GM23248 (cell line): ENCODE measurements at regions not wholly inside any gene's neighbourhood (a gene's known extent, or its start where the extent isn't known, plus 50 kb on each side); places are given as distances from the start of the nearest gene placed in this dataset.
"Not testable (repeated sequence)": the region's sequence is repeated elsewhere in the genome, so short reads cannot be mapped to it uniquely, and the experiment has no call there.

Source experiments
- DNase-seq: peaks from one replicate; pipeline ENCODE4 v3.0.0-alpha.2; 2015
- H2AFZ ChIP-seq: fragments of 200-600 bp; sonication (generic); 2 replicates; pipeline ENCODE4 v1.6.1; 2016; ENCODE audit warnings: antibody characterized with exemption
- H3F3A ChIP-seq: fragments of 200-600 bp; sonication (generic); 2 replicates; pipeline ENCODE4 v1.6.1; 2016; ENCODE audit warnings: mild to moderate bottlenecking, antibody characterized with exemption, mixed run types; ENCODE audit not compliant: insufficient read depth
- H3K27ac ChIP-seq: fragments of 200-600 bp; sonication (generic); 2 replicates; pipeline ENCODE4 v1.5.1; 2016; ENCODE audit warnings: mild to moderate bottlenecking
- H3K27me3 ChIP-seq: fragments of 200-600 bp; sonication (generic); replicated peaks from 2 replicates; pipeline ENCODE4 v1.6.1; 2016; ENCODE audit warnings: mild to moderate bottlenecking; ENCODE audit not compliant: insufficient read depth
- H3K36me3 ChIP-seq: fragments of 200-600 bp; sonication (generic); 2 replicates; pipeline ENCODE4 v1.6.1; 2016; ENCODE audit warnings: low read depth, mild to moderate bottlenecking
- H3K4me1 ChIP-seq: fragments of 200-600 bp; sonication (generic); 2 replicates; pipeline ENCODE4 v1.6.1; 2016; ENCODE audit warnings: mild to moderate bottlenecking; ENCODE audit not compliant: insufficient read depth
- H3K4me2 ChIP-seq: fragments of 200-600 bp; sonication (generic); one replicate; pipeline ENCODE4 v1.6.1; 2016; ENCODE audit warnings: mild to moderate bottlenecking; ENCODE audit not compliant: unreplicated experiment
- H3K4me3 ChIP-seq: fragments of 200-600 bp; sonication (generic); 2 replicates; pipeline ENCODE4 v1.5.1; 2016; ENCODE audit warnings: mild to moderate bottlenecking
- H3K79me2 ChIP-seq: fragments of 200-600 bp; sonication (generic); 2 replicates; pipeline ENCODE4 v1.6.1; 2016; ENCODE audit warnings: mild to moderate bottlenecking; ENCODE audit not compliant: insufficient read depth
- H3K9ac ChIP-seq: fragments of 200-600 bp; sonication (generic); 2 replicates; pipeline ENCODE4 v1.6.1; 2016; ENCODE audit warnings: mild to moderate bottlenecking
- H3K9me2 ChIP-seq: fragments of 200-600 bp; sonication (generic); 2 replicates; pipeline ENCODE4 v1.6.1; 2016; ENCODE audit warnings: mixed run types, mild to moderate bottlenecking, moderate library complexity; ENCODE audit not compliant: insufficient read depth
- H3K9me3 ChIP-seq: fragments of 200-600 bp; sonication (generic); one replicate; pipeline ENCODE4 v1.6.1; 2017; ENCODE audit warnings: low read depth
- H4K20me1 ChIP-seq: fragments of 200-600 bp; sonication (generic); 2 replicates; pipeline ENCODE4 v1.6.0; 2016; ENCODE audit not compliant: insufficient read depth
- EZH2 ChIP-seq: fragments of 200-600 bp; sonication (generic); IDR thresholded peaks from 2 replicates; pipeline ENCODE4 v1.6.1; 2018; ENCODE audit warnings: antibody characterized with exemption, mild to moderate bottlenecking; ENCODE audit not compliant: insufficient read depth, poor library complexity, severe bottlenecking
- EZH2phosphoT487 ChIP-seq: fragments of 200-600 bp; sonication (generic); IDR thresholded peaks from 2 replicates; pipeline ENCODE4 v1.6.1; 2018; ENCODE audit warnings: antibody characterized with exemption, moderate library complexity, mild to moderate bottlenecking, low read depth; ENCODE audit not compliant: insufficient read depth
- WGBS, 2 experiments: methylation state at CpG; one replicate each; pipeline ENCODE4 v1.1.6; 2015 to 2017; ENCODE audit warnings: low lambda C conversion rate in 2 of 2, low coverage in 1 of 2; ENCODE audit errors: missing lambda C conversion rate in 2 of 2; 5-methylcytosine and 5-hydroxymethylcytosine counted together
- in situ Hi-C: fragments of 300-500 bp; cut with MboI; formaldehyde crosslinking; loops from 2 replicates; pipeline ENCODE4 v1.15.0; 2020

- Histone ChIP-seq H2AFZ (no peak overlapping the region), H3F3A (peaks cover 15% of the 10 kb centered on the region), H3K4me2 (no peak overlapping the region), H3K4me3 (no peak overlapping the region), H3K9ac (no peak overlapping the region), H3K27me3 (no peaks in the 10 kb centered on the region), H3K79me2 (no peaks in the 10 kb centered on the region), H3K27ac (no peak overlapping the region), H3K9me3 (no peaks in the 10 kb centered on the region), H4K20me1 (no peaks in the 10 kb centered on the region), H3K9me2 (0 out of 2 replicates have a peak, but pooled peaks cover 2% of the 10 kb centered on the region), H3K4me1 (peaks cover 22% of the 10 kb centered on the region), H3K36me3 (no peaks in the 10 kb centered on the region)
- WGBS, 2 experiments: 76 to 79% methylated on average over 3 of the region's 3 CpGs
- in situ Hi-C loops: loop anchor here (25.0 kb wide), 1 partner anchor 243 kb away; no protein-coding TSS in a partner anchor
- no peak for TF ChIP-seq EZH2
- peak; percentile 29 for DNase-seq
Measured at GRCh38 chr12:105444653-105445102, 114.2 kb downstream of the C12orf75 start.

DNA sequence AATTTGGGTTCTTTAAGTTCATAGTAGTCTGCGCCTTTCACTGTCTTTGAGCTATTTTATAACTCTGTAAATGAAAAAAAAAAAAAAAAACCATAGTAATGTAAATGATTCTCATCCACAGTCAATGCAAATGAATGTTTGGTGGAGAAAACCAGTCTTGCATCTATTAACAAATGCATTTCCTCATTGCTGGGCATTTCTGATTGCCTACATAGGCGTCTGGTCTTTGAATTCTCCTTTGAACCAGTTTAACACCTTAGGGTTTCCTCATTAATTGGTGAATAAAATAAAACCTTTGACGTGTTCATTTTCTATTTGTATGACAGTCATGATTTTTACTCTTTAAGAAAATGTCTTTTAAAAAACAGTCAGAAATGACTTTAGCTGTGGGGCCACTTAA lies 114.8 kb downstream of the C12orf75 start:
- no peaks in the 10 kb centered on the region for H3K27me3 ChIP-seq
- H3K9me2 ChIP-seq: 0 out of 2 replicates have a peak, but pooled peaks cover 2% of the 10 kb centered on the region
- DNase-seq: no peak
- in situ Hi-C loops: loop anchor here (25.0 kb wide), 1 partner anchor 242 kb away; no protein-coding TSS in a partner anchor
- H3K4me1 ChIP-seq: peaks cover 22% of the 10 kb centered on the region
- H3K27ac ChIP-seq: peak overlapping the region; percentile 42
- H2AFZ ChIP-seq: 0 out of 2 replicates have a peak overlapping the region, but pooled peaks have one; percentile 5
- no peak overlapping the region; the same call in 1 of the 2 replicates for H3K4me3 ChIP-seq
- H3K9me3 ChIP-seq: no peaks in the 10 kb centered on the region
- TF ChIP-seq EZH2phosphoT487 (no peak), EZH2 (no peak)
- no peak overlapping the region for H3K9ac ChIP-seq
- H4K20me1 ChIP-seq: no peaks in the 10 kb centered on the region
- no peaks in the 10 kb centered on the region for H3K79me2 ChIP-seq
- 82 to 84% methylated on average over 3 of the region's 3 CpGs for WGBS, 2 experiments
- peaks cover 15% of the 10 kb centered on the region for H3F3A ChIP-seq
- no peaks in the 10 kb centered on the region for H3K36me3 ChIP-seq
- peak overlapping the region; percentile 46 for H3K4me2 ChIP-seq

- in situ Hi-C loops: loop anchor here (25.0 kb wide), 1 partner anchor 242 kb away; no protein-coding TSS in a partner anchor
- 8 to 9% methylated on average over 1 of the region's 1 CpG for WGBS, 2 experiments
- H3K9me2 ChIP-seq: 0 out of 2 replicates have a peak, but pooled peaks cover 2% of the 10 kb centered on the region
- H3K9ac ChIP-seq: no peak overlapping the region
- peak overlapping the region; percentile 42 for H3K27ac ChIP-seq
- peaks cover 24% of the 10 kb centered on the region for H3K4me1 ChIP-seq
- no peak overlapping the region; the same call in 1 of the 2 replicates for H3K4me3 ChIP-seq
- DNase-seq: peak; percentile 46
- 0 out of 2 replicates have a peak overlapping the region, but pooled peaks have one; percentile 5 for H2AFZ ChIP-seq
- TF ChIP-seq EZH2phosphoT487 (no peak), EZH2 (no peak)
- H3K79me2 ChIP-seq: no peaks in the 10 kb centered on the region
- H3K4me2 ChIP-seq: peak overlapping the region; percentile 46
- no peaks in the 10 kb centered on the region for H3K36me3 ChIP-seq
- H4K20me1 ChIP-seq: no peaks in the 10 kb centered on the region
- H3K9me3 ChIP-seq: no peaks in the 10 kb centered on the region
- peaks cover 17% of the 10 kb centered on the region for H3F3A ChIP-seq
- no peaks in the 10 kb centered on the region for H3K27me3 ChIP-seq
Measured at GRCh38 chr12:105445649-105446048, 115.2 kb downstream of the C12orf75 start.

DNA sequence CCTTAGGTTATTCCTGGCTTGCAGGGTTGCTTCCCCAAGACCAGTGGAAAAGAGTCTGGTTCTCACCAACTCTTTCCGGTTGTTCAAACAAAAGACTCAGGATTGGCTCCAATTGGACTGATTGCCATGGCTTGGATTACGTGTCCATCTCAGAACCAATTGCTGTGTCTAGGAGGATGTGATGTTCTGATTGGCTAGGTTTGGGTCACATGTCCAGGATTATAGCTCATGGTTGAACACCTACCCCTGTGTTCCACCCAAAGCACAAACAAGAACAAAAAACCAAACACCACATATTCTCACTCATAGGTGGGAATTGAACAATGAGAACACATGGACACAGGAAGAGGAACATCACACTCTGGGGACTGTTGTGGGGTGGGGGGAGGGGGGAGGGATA lies 116.0 kb downstream of the C12orf75 start:
- peaks cover 31% of the 10 kb centered on the region for H3K4me1 ChIP-seq
- H3K9ac ChIP-seq, H3K27me3 ChIP-seq, H3K9me3 ChIP-seq, H3K36me3 ChIP-seq, H3K27ac ChIP-seq, H2AFZ ChIP-seq, H3K9me2 ChIP-seq, H3K79me2 ChIP-seq, H3K4me2 ChIP-seq, H3K4me3 ChIP-seq, H4K20me1 ChIP-seq, DNase-seq: not testable (repeated sequence)
- in situ Hi-C loops: loop anchor here (25.0 kb wide), 1 partner anchor 241 kb away; no protein-coding TSS in a partner anchor
- 81 to 91% methylated on average over 2 of the region's 2 CpGs for WGBS, 2 experiments
- H3F3A ChIP-seq: peaks cover 25% of the 10 kb centered on the region

DNA sequence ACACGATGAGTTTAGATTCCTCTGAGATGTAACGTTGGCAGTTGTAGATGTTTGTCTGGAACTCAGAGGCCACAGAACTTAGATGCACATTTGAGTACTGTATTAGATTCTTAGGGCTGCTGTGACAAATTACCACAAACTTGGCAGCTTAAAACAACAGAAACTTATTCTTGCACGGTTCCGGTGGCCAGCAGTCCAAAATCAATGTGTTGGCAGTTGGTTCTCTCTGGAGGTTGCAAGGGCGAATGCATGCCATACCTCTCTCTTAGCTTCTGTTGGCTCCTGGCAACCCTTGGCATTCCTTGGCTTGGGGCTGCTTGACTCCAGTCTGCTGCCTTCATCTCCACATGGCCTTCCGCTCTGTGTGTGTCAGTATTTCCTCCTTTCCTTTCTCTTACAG lies 118.9 kb downstream of the C12orf75 start:
- no peaks in the 10 kb centered on the region for H3K9me3 ChIP-seq
- no peaks in the 10 kb centered on the region for H3K79me2 ChIP-seq
- WGBS, 2 experiments: 78 to 80% methylated on average over 6 of the region's 6 CpGs
- no peak overlapping the region for H3K27ac ChIP-seq
- DNase-seq: no peak
- no peak for TF ChIP-seq EZH2phosphoT487
- no peak for TF ChIP-seq EZH2
- H2AFZ ChIP-seq: no peak overlapping the region
- no peak overlapping the region for H3K4me3 ChIP-seq
- 0 out of 2 replicates have a peak, but pooled peaks cover 2% of the 10 kb centered on the region for H3K9me2 ChIP-seq
- H3K4me1 ChIP-seq: peaks cover 46% of the 10 kb centered on the region
- no peaks in the 10 kb centered on the region for H3K27me3 ChIP-seq
- no peaks in the 10 kb centered on the region for H4K20me1 ChIP-seq
- peaks cover 30% of the 10 kb centered on the region for H3F3A ChIP-seq
- in situ Hi-C loops: loop anchor here (25.0 kb wide), 1 partner anchor 238 kb away; no protein-coding TSS in a partner anchor
- H3K36me3 ChIP-seq: no peaks in the 10 kb centered on the region
- no peak overlapping the region for H3K4me2 ChIP-seq
- H3K9ac ChIP-seq: no peak overlapping the region
